Natural killer cell (primary cell): ENCODE measurements at regions not wholly inside any gene's neighbourhood (a gene's known extent, or its start where the extent isn't known, plus 50 kb on each side); places are given as distances from the start of the nearest gene placed in this dataset.

Experiments used
- ATAC-seq, 3 donors: fragments of 150-1000 bp in 2 of 3; fragments of 200-7000 bp in 1 of 3; cut with Tn5 transposase; 1 replicate in 1 of 3; 2 replicates in 2 of 3; pipeline ENCODE4 v1.10.0; 2021; ENCODE audit warnings: mild to moderate bottlenecking in 2 of 3, moderate library complexity in 2 of 3
- DNase-seq, 2 donors: peaks; one replicate each; pipeline versions ENCODE4 v3.0.0 to v3.0.0-alpha.2; 2013 to 2021; ENCODE audit warnings: mixed read lengths in 1 of 2
- H3K27ac ChIP-seq: one replicate; pipeline ENCODE4 v1.5.1; 2013; ENCODE audit warnings: mild to moderate bottlenecking, low read length
- H3K27me3 ChIP-seq: one replicate; pipeline ENCODE4 v1.6.1; 2013; ENCODE audit warnings: low read length; ENCODE audit not compliant: control insufficient read depth, insufficient read depth
- H3K36me3 ChIP-seq: one replicate; pipeline ENCODE4 v1.6.1; 2013; ENCODE audit warnings: low read length; ENCODE audit not compliant: control insufficient read depth, insufficient read depth
- H3K4me1 ChIP-seq: one replicate; pipeline ENCODE4 v1.6.1; 2013; ENCODE audit warnings: low read length; ENCODE audit not compliant: control insufficient read depth, insufficient read depth
- H3K4me3 ChIP-seq: one replicate; pipeline ENCODE4 v1.5.1; 2013; ENCODE audit warnings: low read length
- H3K9me3 ChIP-seq: one replicate; pipeline ENCODE4 v1.6.1; 2013; ENCODE audit warnings: low read length; ENCODE audit not compliant: control insufficient read depth, insufficient read depth
- H3K27ac Mint-ChIP-seq, 2 donors: one replicate each; pipeline ENCODE4 v1.8.0; 2022; ENCODE audit warnings: mild to moderate bottlenecking in 2 of 2, mixed read lengths in 2 of 2, moderate library complexity in 1 of 2
- H3K27me3 Mint-ChIP-seq, 2 donors: one replicate each; pipeline ENCODE4 v1.8.0; 2022; ENCODE audit warnings: low read depth in 2 of 2, mixed read lengths in 2 of 2
- H3K36me3 Mint-ChIP-seq: one replicate; pipeline ENCODE4 v1.8.0; 2022; ENCODE audit warnings: mixed read lengths
- H3K4me1 Mint-ChIP-seq, 2 donors: one replicate each; pipeline ENCODE4 v1.8.0; 2022; ENCODE audit warnings: mixed read lengths in 2 of 2
- H3K4me3 Mint-ChIP-seq: one replicate; pipeline ENCODE4 v1.8.0; 2022; ENCODE audit warnings: mild to moderate bottlenecking, moderate library complexity, mixed read lengths
- H3K9me3 Mint-ChIP-seq, 2 donors: one replicate each; pipeline ENCODE4 v1.8.0; 2022; ENCODE audit warnings: mixed read lengths in 2 of 2
- CTCF ChIP-seq: fragments of 200-600 bp; IDR thresholded peaks from one replicate; pipeline ENCODE4 v1.8.0; 2022; ENCODE audit warnings: antibody characterized with exemption
- WGBS: methylation state at CpG from one replicate; pipeline ENCODE4 v1.1.7; 2013; ENCODE audit warnings: missing lambda C conversion rate; ENCODE audit not compliant: insufficient coverage; 5-methylcytosine and 5-hydroxymethylcytosine counted together
- intact Hi-C: fragments of 100-400 bp; cut with micrococcal nuclease; formaldehyde crosslinking; loops from one replicate; pipeline ENCODE4 v1.14.2; 2022

DNA sequence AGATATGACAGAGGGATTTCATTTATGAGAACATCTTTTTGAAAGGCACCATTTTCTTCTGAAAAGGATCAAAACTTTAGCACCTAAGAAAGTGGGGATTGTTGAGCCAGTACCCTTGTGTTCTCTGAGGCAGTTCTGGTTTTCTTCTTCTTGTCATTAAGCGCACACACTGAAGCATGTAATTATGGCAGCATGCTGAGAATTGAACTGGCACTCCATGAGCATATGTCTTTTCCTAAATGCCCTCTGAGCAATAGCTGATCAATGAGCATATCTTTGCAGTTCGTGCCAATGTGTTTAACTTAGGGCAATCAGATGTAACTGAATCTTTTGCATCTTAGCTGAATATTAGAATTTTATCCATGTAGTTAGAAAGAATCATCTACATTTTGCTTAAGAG, 53.9 kb upstream of the VGLL3 start:
- Histone ChIP-seq H3K36me3 (no peaks in the 10 kb centered on the region), H3K9me3 (no peaks in the 10 kb centered on the region), H3K27ac (no peak overlapping the region), H3K4me3 (no peak overlapping the region), H3K27me3 (no peaks in the 10 kb centered on the region), H3K4me1 (no peaks in the 10 kb centered on the region)
- Mint-ChIP-seq H3K36me3 (no peaks in the 10 kb centered on the region), H3K27ac (no peak overlapping the region), H3K9me3 (peaks cover 0 to 6% of the 10 kb centered on the region in 2 donors), H3K27me3 (no peaks in the 10 kb centered on the region), H3K4me1 (no peaks in the 10 kb centered on the region), H3K4me3 (no peak overlapping the region)
- intact Hi-C loops, result no loop called here
- no peak for DNase-seq
- WGBS, result 65% methylated on average over 2 of the region's 2 CpGs
- no peak for TF ChIP-seq CTCF
- no peak for ATAC-seq

- no peak overlapping the region for H3K27ac Mint-ChIP-seq
- Histone ChIP-seq H3K9me3 (no peaks in the 10 kb centered on the region), H3K36me3 (no peaks in the 10 kb centered on the region), H3K27ac (no peak overlapping the region), H3K4me3 (no peak overlapping the region), H3K4me1 (no peaks in the 10 kb centered on the region), H3K27me3 (no peaks in the 10 kb centered on the region)
- WGBS, result no CpG with 5 or more reads among the region's 1 CpG
- no peaks in the 10 kb centered on the region for H3K4me1 Mint-ChIP-seq
- no peak for DNase-seq
- H3K4me3 Mint-ChIP-seq, result no peak overlapping the region
- no peaks in the 10 kb centered on the region for H3K36me3 Mint-ChIP-seq
- no peak for ATAC-seq
- peaks cover 0 to 6% of the 10 kb centered on the region in 2 donors for H3K9me3 Mint-ChIP-seq
- no peak for TF ChIP-seq CTCF
- intact Hi-C loops, result no loop called here
- no peaks in the 10 kb centered on the region for H3K27me3 Mint-ChIP-seq
Observed at GRCh38 chr3:87044409-87044808, 53.5 kb upstream of the VGLL3 start.

GRCh38 chr3:87041191-87041590, 50.2 kb upstream of the VGLL3 start:
- Mint-ChIP-seq H3K36me3 (no peaks in the 10 kb centered on the region), H3K9me3 (peaks cover 0 to 9% of the 10 kb centered on the region in 2 donors), H3K4me1 (no peaks in the 10 kb centered on the region), H3K27ac (no peak overlapping the region), H3K27me3 (no peaks in the 10 kb centered on the region), H3K4me3 (no peak overlapping the region)
- no peaks in the 10 kb centered on the region for H3K9me3 ChIP-seq
- no peaks in the 10 kb centered on the region for H3K4me1 ChIP-seq
- TF ChIP-seq CTCF, result no peak
- WGBS, result no CpG with 5 or more reads among the region's 3 CpGs
- intact Hi-C loops, result no loop called here
- H3K27ac ChIP-seq, result no peak overlapping the region
- ATAC-seq, result no peak
- no peaks in the 10 kb centered on the region for H3K36me3 ChIP-seq
- H3K27me3 ChIP-seq, result no peaks in the 10 kb centered on the region
- no peak for DNase-seq
- H3K4me3 ChIP-seq, result no peak overlapping the region
